GM12872 (cell line): ENCODE measurements at regions not wholly inside any gene's neighbourhood (a gene's known extent, or its start where the extent isn't known, plus 50 kb on each side); places are given as distances from the start of the nearest gene placed in this dataset.

Source experiments
- TF ChIP-seq, protein P1 (sequence below): IDR thresholded peaks from 3 replicates; pipeline ENCODE4 v1.5.1; 2011; ENCODE audit warnings: low read depth, mild to moderate bottlenecking, low read length, moderate library complexity; ENCODE audit not compliant: insufficient read depth

DNA sequence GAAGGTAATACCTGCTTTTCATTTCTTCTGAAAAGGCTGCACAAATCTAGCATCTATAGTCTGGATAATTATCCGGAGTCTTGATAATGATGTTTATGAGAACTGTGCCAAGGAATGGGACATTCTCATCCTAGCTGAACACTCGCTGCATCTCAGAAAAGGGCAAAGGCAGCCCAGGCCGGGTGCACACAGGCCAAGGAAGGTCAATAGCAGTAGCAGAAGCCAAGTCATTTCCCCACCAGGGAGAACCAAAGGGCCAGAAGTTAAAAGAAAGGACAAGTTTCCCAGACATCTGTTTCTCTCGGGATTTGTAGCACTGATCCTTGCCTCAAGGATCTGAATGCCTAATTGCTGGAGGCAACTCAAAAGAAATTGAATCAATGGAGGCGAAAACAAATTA is 66.1 kb upstream of the ANKRD55 start:
- TF ChIP-seq, protein P1, sequence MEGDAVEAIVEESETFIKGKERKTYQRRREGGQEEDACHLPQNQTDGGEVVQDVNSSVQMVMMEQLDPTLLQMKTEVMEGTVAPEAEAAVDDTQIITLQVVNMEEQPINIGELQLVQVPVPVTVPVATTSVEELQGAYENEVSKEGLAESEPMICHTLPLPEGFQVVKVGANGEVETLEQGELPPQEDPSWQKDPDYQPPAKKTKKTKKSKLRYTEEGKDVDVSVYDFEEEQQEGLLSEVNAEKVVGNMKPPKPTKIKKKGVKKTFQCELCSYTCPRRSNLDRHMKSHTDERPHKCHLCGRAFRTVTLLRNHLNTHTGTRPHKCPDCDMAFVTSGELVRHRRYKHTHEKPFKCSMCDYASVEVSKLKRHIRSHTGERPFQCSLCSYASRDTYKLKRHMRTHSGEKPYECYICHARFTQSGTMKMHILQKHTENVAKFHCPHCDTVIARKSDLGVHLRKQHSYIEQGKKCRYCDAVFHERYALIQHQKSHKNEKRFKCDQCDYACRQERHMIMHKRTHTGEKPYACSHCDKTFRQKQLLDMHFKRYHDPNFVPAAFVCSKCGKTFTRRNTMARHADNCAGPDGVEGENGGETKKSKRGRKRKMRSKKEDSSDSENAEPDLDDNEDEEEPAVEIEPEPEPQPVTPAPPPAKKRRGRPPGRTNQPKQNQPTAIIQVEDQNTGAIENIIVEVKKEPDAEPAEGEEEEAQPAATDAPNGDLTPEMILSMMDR: no peak

DNA sequence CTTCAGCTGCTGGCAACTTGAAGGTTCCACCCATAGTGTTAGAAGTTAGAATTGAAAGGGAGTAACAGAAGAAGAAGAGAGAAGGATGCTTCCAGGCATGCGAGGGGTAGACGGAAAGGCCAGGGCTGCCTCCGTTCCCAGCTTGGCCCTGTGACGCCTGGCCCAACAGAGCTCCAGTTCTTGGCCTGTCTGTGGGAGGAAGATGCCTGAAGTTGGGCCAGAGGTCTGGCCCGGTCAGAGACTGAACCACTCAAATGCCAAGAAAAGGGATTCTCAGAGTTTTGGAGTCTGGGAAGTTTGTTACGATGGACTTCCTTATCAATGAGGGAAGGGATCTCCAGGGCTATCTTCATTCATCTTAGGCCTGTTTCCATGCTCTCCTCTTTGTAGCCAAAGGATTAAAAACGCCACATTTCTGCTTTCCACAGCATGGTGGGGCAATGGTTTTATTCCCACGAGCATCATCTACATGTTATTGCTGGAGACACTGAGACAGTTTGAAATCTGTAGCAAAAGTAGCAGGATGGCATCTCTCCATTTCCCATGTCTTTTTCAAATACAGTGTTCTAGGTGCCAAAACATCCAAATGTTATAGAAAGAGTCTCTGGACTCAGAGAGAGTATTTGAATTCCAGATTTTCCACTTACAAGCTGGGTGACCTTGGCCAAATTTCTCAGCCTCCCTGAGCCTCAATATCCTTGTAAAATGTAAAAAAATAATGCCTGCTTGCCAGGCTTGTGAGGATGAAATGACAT is 65.4 kb upstream of the ANKRD55 start:
- TF ChIP-seq, protein P1: no peak

DNA sequence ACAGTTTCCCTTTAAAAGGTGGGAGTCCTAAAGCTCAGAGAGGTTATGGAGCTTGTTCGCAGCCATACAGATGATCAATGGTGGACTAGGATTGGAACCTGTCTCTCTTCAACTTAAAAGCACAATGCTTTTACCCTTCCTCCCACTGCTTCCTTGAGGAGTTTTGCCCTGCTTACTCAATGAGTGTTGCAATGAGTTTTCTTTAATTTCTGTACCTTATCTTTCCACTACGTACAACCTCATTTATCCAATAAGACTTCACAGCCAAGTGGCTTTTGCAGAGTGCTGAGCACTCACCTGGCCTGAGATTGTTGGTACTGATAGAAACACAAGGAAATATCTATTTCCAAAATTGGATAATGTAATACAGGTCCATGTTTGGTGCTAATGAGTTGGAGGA is 64.7 kb upstream of the ANKRD55 start:
- TF ChIP-seq, protein P1: no peak

DNA sequence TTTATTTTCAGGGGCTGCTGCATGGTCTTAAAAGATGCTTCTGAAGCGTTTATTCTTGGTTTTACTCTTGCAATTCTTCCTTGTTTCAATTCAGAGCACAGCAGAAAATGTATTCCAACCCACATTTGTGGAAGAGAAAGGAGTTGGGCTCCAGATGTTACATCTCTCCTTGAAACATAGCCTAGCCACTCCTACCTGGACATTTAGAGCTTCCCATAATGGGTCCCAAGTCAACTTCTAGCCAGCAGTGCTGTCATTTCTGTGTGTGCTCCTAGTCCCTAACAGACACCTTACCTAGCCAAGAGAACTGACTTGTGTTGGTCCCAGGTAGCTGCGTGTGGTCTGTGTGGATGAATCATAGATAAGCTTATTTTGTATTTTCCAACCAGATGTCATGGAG is 61.2 kb upstream of the ANKRD55 start:
- TF ChIP-seq, protein P1: no peak

DNA sequence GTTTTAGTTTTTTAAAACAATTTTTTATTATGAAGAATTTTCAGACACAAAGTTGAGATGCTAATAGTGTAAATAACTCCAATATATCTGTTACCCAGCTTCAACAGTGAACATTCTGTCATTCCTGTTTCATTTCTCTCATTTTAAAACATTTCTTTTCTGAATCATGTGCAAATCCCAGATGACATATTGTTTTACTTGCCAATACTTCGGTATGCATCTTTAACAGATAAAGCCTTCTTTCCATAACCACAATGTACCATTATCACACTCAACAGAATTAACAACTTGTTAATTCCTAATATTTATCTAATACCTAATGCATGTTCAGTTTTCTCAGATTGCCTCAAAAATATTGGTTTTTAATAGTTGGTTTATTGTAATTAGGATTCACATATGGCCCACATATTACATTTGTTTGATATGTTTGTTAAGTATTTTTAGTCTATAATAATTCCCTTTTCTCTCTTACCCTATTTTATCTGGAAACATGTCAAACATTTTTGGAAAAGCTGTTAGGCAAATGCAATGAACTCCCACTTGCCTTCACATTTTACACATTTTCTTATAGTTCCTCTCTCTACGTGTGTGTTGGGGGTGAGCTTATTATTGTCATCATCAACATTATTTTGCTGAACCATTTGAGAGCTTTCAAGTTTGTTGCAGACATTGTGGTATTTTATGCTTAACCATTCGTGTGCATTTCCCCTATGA is 58.7 kb upstream of the ANKRD55 start:
- TF ChIP-seq, protein P1: no peak

DNA sequence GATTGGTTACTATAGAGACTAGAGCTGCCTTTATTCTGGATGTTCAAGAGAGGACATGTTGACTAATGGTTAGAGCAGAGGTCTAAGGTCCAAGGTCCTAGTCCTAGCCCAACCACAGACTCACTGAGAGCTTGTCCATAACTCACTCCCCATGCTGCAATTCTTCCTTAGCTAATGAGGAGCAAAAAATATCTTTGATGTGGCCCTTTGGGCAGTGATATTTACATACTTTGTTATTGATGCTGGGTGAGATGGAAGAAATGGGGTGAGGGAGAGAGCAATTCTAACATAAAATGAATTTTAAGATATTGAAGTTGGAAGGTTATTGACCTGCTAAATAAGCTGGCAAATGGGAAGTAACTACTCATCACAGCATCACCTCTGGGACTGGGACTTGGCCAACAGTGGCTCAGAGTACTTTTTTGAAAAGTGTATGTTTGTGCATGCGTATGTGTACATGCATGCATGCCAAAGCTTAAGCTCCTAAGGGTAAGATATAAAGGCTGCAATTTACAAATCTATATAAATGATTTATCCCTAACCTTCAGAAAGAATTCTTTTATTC is 58.0 kb upstream of the ANKRD55 start:
- TF ChIP-seq, protein P1: no peak

DNA sequence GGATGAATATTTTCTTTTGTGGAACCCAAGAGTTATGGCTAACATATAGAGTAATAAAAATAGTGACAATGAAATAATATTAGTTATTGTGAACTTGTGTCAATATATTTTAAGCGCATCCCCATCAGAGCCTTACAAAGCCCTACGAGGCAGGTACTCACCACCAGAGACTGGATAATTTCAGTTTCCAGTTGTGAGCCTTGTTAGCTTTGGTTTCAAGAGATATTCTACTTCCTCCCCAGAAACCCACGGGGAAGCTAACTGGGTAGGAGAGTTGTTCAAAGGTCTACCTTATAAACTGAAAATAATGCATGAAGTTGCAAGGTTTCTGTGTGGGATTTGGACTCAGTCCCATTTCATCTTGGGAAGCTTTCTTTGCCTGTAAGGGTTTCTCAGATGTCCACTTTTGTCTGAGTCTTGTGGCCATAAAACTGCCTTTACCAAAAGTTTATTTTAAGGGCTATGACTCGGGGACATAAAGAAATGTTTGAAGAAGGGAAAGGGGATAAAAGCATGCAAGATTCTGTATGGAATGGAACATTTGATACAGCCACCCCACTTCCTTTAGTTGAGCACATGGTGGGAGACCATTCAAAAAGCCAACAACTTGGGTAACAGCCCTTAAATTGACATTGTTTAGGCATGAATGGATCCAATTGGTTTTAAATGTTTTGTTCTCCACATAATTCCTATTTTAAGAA is 57.4 kb upstream of the ANKRD55 start:
- TF ChIP-seq, protein P1: no peak
